ENCODE measurements at regions not wholly inside any gene's neighbourhood (a gene's known extent, or its start where the extent isn't known, plus 50 kb on each side); places are given as distances from the start of the nearest gene placed in this dataset.

- CTCF ChIA-PET (ENCODE audit: unreplicated experiment), result no interaction called here
- Histone ChIP-seq H4K20me1 (ENCODE audit: insufficient read depth, low read length) (no peaks in the 10 kb centered on the region), H3K4me1 (ENCODE audit: insufficient read depth, low read length, poor library complexity, severe bottlenecking) (no peaks in the 10 kb centered on the region), H3K9me2 (ENCODE audit: insufficient read depth, low read length) (no peaks in the 10 kb centered on the region), H3K9me3 (ENCODE audit: low read length) (no peaks in the 10 kb centered on the region), H3K79me2 (ENCODE audit: insufficient read depth, low read depth, low read length) (no peaks in the 10 kb centered on the region), H2AFZ (ENCODE audit: low read length) (no peak overlapping the region), H3K27ac (ENCODE audit: low read depth, low read length, poor library complexity, severe bottlenecking) (no peak overlapping the region), H3K4me2 (ENCODE audit: low read length) (no peak overlapping the region), H3K4me3 (ENCODE audit: low read depth, low read length, poor library complexity, severe bottlenecking) (no peak overlapping the region), H3K36me3 (ENCODE audit: insufficient read depth, low read length) (no peaks in the 10 kb centered on the region)
- DNase-seq (ENCODE audit: low spot score), result no peak
- intact Hi-C loops (cut with micrococcal nuclease; ENCODE audit: unreplicated experiment), result no loop called here
- BruUV-seq (replicated peaks), result no TSS peak
- POLR2A ChIA-PET, result interaction anchor here (0.6 kb wide), 1 partner anchor 133 kb away, joined by 3 read pairs; no protein-coding TSS in a partner anchor
- TF ChIP-seq EZH2phosphoT487 (IDR thresholded peaks at IDR 0.05; ENCODE audit: borderline replicate concordance, low read depth, low read length), result no peak
- TF ChIP-seq CTCF (conservative IDR thresholded peaks at IDR 0.05; ENCODE audit: low read length), result no peak
Measured at GRCh38 chr4:32396507-32397070, 1676.4 kb downstream of the PCDH7 start.

- Histone ChIP-seq H3K4me1 (ENCODE audit: insufficient read depth, low read length, poor library complexity, severe bottlenecking) (no peaks in the 10 kb centered on the region), H3K9me2 (ENCODE audit: insufficient read depth, low read length) (no peaks in the 10 kb centered on the region; the same call in 1 of the 2 replicates), H3K4me2 (ENCODE audit: low read length) (no peak overlapping the region), H2AFZ (ENCODE audit: low read length) (no peak overlapping the region), H3K36me3 (ENCODE audit: insufficient read depth, low read length) (no peaks in the 10 kb centered on the region), H3K4me3 (ENCODE audit: low read depth, low read length, poor library complexity, severe bottlenecking) (no peak overlapping the region), H3K9me3 (ENCODE audit: low read length) (no peaks in the 10 kb centered on the region), H4K20me1 (ENCODE audit: insufficient read depth, low read length) (no peaks in the 10 kb centered on the region), H3K27ac (ENCODE audit: low read depth, low read length, poor library complexity, severe bottlenecking) (no peak overlapping the region), H3K79me2 (ENCODE audit: insufficient read depth, low read depth, low read length) (no peaks in the 10 kb centered on the region)
- intact Hi-C loops (cut with micrococcal nuclease; ENCODE audit: unreplicated experiment), result no loop called here
- ChIA-PET POLR2A (interaction anchor here (0.9 kb wide), 1 partner anchor 97 kb away, joined by 3 read pairs; no protein-coding TSS in a partner anchor), CTCF (ENCODE audit: unreplicated experiment) (no interaction called here)
- no peak for DNase-seq (ENCODE audit: low spot score)
- BruUV-seq (replicated peaks), result no TSS peak
- TF ChIP-seq CTCF (conservative IDR thresholded peaks at IDR 0.05; ENCODE audit: low read length), result no peak
- TF ChIP-seq EZH2phosphoT487 (IDR thresholded peaks at IDR 0.05; ENCODE audit: borderline replicate concordance, low read depth, low read length), result no peak
Measured at GRCh38 chr4:32400870-32401269, 1680.7 kb downstream of the PCDH7 start.

- BruUV-seq (replicated peaks), result no TSS peak
- Histone ChIP-seq H3K36me3 (ENCODE audit: insufficient read depth, low read length) (no peaks in the 10 kb centered on the region), H3K4me1 (ENCODE audit: insufficient read depth, low read length, poor library complexity, severe bottlenecking) (no peaks in the 10 kb centered on the region), H2AFZ (ENCODE audit: low read length) (no peak overlapping the region), H3K4me2 (ENCODE audit: low read length) (no peak overlapping the region), H3K9me2 (ENCODE audit: insufficient read depth, low read length) (no peaks in the 10 kb centered on the region), H3K4me3 (ENCODE audit: low read depth, low read length, poor library complexity, severe bottlenecking) (no peak overlapping the region), H4K20me1 (ENCODE audit: insufficient read depth, low read length) (no peaks in the 10 kb centered on the region), H3K27ac (ENCODE audit: low read depth, low read length, poor library complexity, severe bottlenecking) (no peak overlapping the region), H3K9me3 (ENCODE audit: low read length) (peaks cover 1% of the 10 kb centered on the region), H3K79me2 (ENCODE audit: insufficient read depth, low read depth, low read length) (no peaks in the 10 kb centered on the region)
- TF ChIP-seq CTCF (conservative IDR thresholded peaks at IDR 0.05; ENCODE audit: low read length), result peak; percentile 73
- TF ChIP-seq EZH2phosphoT487 (IDR thresholded peaks at IDR 0.05; ENCODE audit: borderline replicate concordance, low read depth, low read length), result no peak
- ChIA-PET CTCF (ENCODE audit: unreplicated experiment) (no interaction called here), POLR2A (no interaction called here)
- intact Hi-C loops (cut with micrococcal nuclease; ENCODE audit: unreplicated experiment), result no loop called here
- DNase-seq (ENCODE audit: low spot score), result peak; percentile 12
Measured at GRCh38 chr4:32417113-32417704, 1697.0 kb downstream of the PCDH7 start.
